HG02938 (cell line): ENCODE measurements at regions not wholly inside any gene's neighbourhood (a gene's known extent, or its start where the extent isn't known, plus 50 kb on each side); places are given as distances from the start of the nearest gene placed in this dataset.
"Not testable (repeated sequence)": the region's sequence is repeated elsewhere in the genome, so short reads cannot be mapped to it uniquely, and the experiment has no call there.

Experiments
- ATAC-seq: cut with Tn5 transposase; IDR thresholded peaks from one replicate; pipeline ENCODE4 v1.9.1; 2021; ENCODE audit warnings: mild to moderate bottlenecking, moderate library complexity; ENCODE audit not compliant: unreplicated experiment

- ATAC-seq = no peak
Measured at GRCh38 chr4:181061787-181062186, 1181.4 kb upstream of the TENM3 start.

DNA sequence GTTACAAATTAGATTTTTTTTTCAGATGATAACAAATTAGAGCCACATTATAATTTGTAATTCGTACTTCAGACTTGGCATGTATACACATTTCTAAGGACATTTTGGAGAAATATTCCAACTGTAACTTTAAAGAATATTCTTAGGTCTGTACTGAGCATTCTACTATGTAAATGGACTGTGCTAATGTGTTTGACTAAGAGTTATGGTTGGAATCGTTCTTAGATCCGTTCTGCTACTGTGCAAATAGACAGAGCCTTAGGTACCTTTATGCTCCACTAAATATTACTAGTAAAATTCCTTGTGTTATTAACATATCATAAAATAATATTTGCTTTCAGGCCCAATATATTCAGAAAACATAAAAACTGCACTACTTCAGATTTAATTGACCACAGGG lies 1180.0 kb upstream of the TENM3 start:
- ATAC-seq = no peak

DNA sequence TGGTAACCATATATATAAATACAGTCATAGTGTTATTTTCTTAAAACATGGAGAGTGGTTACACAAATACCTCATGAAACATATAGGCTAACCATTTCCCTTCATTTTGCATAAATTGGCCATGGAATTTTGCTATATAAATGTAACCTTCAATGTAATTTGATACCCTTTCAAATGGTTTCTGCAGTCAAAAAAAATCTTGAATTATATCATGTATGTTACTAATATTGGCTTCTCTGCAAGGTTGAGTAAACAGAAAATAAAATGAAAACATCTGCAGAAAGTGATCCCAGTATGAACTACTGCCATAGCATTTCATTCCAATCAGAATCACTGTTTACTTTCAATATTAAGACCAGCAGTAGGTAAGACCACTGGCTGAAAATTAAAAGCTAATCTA lies 1165.9 kb upstream of the TENM3 start:
- ATAC-seq = no peak

GRCh38 chr4:181078196-181078595 lies 1165.0 kb upstream of the TENM3 start:
- no peak for ATAC-seq

DNA sequence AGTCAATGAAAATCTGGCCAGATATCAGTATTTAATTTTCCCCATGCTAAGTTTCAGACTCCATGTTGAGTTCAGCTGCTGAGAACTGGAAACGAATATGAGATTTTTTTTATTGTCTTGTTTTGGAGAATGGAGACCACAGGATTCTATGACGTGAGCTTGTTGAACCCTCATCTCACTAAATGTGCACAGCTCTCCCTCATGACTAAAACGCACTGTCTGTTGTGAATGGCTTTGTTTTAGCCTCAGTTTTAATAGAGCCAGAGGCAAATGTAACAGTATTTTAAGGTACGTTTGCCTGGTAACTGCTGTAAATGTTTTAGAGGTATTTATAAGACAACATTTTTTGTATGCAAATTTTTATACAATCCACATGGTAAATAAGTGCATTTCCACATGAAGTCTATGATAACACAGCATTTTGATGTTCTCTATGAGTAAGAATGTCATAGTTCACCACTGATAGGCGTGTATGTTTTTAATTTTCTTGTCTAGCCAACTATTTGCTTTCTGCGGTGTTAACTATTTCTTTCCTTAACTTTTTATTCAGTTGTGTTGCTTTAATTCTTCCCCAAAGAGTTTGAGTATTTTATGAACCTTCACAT lies 1159.3 kb upstream of the TENM3 start:
- ATAC-seq = no peak

DNA sequence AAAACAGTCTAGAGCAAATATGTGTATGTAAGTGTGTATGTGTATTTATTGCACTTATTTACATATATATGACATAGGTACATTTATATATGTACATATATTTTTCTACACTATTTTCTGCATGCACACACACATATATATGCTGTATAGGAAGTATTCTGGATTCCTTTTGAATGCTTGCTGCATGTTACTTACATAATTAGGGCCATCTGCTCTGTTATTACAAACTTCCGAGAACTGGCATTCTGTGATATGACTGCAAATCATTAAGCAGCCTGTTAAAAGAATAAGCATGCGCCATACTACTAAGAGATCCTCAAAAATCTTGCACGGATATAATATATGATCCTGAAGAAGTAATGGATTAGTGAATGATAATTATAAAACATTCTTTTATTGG lies 1157.6 kb upstream of the TENM3 start:
- ATAC-seq = no peak

DNA sequence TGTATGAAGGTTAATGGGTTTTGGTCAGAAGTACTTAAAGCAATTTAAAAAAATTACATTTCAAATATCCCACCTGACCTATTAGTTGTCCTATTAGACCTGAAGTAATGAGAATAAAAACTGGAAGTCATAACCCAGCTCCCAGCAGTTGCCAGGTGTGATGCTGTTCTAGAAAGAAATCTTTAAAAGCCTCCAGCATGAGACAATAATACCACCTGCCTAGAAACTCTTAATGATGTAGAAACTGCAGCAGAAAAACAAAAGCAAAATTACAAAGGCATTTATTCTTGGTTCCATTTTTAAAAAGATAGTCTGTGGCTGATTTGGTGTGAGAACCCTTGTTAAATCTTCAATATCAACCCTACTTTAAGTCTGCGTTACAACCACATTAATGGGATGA lies 1137.7 kb upstream of the TENM3 start:
- no peak for ATAC-seq

GRCh38 chr4:181106398-181106797 lies 1136.8 kb upstream of the TENM3 start:
- ATAC-seq = no peak

DNA sequence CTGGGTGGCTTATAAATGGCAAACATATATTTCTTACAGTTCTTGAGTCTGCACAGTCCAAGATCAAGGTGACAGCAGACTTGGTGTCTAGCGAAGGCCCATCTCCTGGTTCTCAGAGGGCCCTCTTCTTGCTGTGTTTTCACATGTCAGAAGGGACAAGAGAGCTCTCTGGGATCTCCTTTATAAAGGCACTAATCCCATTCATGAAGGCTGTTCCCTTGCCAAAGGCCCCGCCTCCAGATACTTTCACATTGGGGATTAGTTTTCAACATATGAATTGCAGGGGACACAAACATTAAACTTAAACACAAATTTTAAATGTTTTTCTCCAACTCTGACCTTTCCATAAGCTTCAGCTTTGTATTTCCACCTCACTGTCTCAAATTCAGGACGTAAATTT lies 1135.0 kb upstream of the TENM3 start:
- no peak for ATAC-seq

DNA sequence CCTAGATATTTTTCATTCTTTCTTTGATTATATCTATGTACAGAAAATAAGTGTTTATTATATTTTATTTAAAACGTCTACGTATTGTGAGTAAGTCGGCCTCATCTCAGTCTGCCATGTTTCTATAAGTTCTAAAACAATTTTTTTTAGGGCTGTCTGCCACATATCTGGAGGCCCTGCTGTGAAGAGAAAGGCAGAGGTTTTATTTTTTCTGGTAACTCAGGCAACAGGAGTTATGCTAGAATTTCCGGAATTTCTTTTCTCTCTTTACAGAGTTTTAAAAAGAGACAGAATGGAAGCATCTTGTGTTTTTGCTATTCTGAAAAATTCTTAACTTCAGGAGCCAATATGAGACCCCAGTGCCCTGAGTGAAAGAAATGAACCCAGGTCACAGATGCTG lies 1124.0 kb upstream of the TENM3 start:
- ATAC-seq = no peak

GRCh38 chr4:181121733-181122132 lies 1121.5 kb upstream of the TENM3 start:
- ATAC-seq = no peak

DNA sequence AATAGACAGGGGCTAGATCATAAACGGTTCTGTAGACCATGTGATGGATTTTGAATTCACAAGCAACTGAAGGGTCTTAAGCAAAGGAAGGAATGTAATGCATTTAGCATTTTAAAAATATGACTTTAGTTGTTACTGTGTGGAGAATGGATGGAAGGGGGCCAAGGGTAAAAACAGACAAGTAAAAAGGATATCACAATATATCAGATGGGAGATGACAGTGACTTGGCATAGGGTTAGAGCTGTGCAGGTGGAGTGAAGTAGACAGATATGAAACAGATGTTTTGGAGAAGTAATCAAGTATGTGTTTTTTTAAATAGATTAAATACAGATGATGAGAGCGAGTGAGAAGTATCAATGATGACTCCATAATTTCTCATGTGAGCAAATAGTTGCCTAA lies 1116.0 kb upstream of the TENM3 start:
- no peak for ATAC-seq

- not testable (repeated sequence) for ATAC-seq
Measured at GRCh38 chr4:181130317-181130716, 1112.9 kb upstream of the TENM3 start.

GRCh38 chr4:181137351-181137750 lies 1105.9 kb upstream of the TENM3 start:
- ATAC-seq = no peak

GRCh38 chr4:181138116-181138515 lies 1105.1 kb upstream of the TENM3 start:
- ATAC-seq = no peak

DNA sequence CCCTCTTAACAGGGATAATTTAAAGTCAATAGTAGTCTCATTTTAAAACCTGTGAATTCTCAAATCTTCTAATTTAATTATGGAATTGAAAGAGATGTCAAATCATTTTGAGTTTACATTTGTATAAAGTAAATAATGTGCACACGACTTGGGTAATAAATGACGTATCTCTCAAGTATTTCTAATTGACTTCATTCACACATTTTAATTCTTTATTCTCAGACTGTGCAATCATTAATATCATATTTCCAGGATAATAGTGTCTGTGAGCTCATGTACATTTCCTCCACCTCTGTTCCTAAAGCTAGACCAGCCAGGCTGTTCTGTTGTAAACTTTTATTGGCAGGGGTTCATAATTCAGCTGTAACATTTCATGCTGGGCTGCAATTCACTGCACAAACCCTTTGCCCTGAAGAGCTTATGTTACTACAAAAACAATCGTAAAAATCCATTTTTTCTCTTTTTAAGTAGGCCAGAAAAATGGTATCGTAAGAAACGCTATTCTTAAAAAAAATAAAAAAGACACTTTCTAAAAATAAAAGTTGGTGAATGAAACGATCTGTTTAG lies 1103.1 kb upstream of the TENM3 start:
- ATAC-seq = no peak

- peak; percentile 80 for ATAC-seq
Measured at GRCh38 chr4:181143250-181143854, 1099.8 kb upstream of the TENM3 start.

GRCh38 chr4:181146051-181146450 lies 1097.2 kb upstream of the TENM3 start:
- no peak for ATAC-seq

- no peak for ATAC-seq
Measured at GRCh38 chr4:181147416-181147951, 1095.7 kb upstream of the TENM3 start.

- ATAC-seq = no peak
Measured at GRCh38 chr4:181148470-181148869, 1094.7 kb upstream of the TENM3 start.

- no peak for ATAC-seq
Measured at GRCh38 chr4:181150191-181150590, 1093.0 kb upstream of the TENM3 start.

- ATAC-seq = no peak
Measured at GRCh38 chr4:181151856-181152255, 1091.3 kb upstream of the TENM3 start.
